Endothelial cell of umbilical vein (primary cell): ENCODE measurements at regions not wholly inside any gene's neighbourhood (a gene's known extent, or its start where the extent isn't known, plus 50 kb on each side); places are given as distances from the start of the nearest gene placed in this dataset.

Experiments used
- BruUV-seq: library from RNA; stranded (reverse); fragments of 400-500 nt; replicated peaks from 2 replicates; lab custom pipeline; 2021; lab: Mats Ljungman, UMichigan
- CTCF ChIA-PET: fragments of 300-600, 350-600 bp; sonication (Branson Sonifier 250); formaldehyde crosslinking; loops from one replicate; lab custom pipeline; 2021; ENCODE audit warnings: antibody characterized with exemption, inconsistent platforms; lab: Charles Lee
- POLR2A ChIA-PET: fragments of 300-600, 350-600 bp; sonication (Branson Sonifier 250); formaldehyde crosslinking; loops from one replicate; lab custom pipeline; 2021; ENCODE audit warnings: antibody characterized with exemption, inconsistent platforms; lab: Charles Lee
- DNase-seq: peaks from one replicate; pipeline ENCODE4 v3.0.0-alpha.2; 2011; ENCODE audit warnings: low read depth, low spot score
- FAIRE-seq: peaks from 2 replicates; lab custom pipeline; 2011; peaks lifted over from hg19 to GRCh38; lab: Jason Lieb, UNC
- H2AFZ ChIP-seq: 2 replicates; pipeline ENCODE4 v1.6.0; 2012; ENCODE audit warnings: low read depth, low read length, control low read depth, inconsistent platforms
- H3K27ac ChIP-seq: 2 replicates; pipeline ENCODE4 v1.5.1; 2011; ENCODE audit warnings: low read depth, mild to moderate bottlenecking, control low read depth, low read length, moderate library complexity; ENCODE audit not compliant: insufficient read depth
- H3K27me3 ChIP-seq, 2 experiments: 2 replicates each; pipeline versions ENCODE4 v1.6.0 to v1.6.1; 2011; ENCODE audit warnings: low read length in 2 of 2, mixed read lengths in 1 of 2; ENCODE audit not compliant: control insufficient read depth in 2 of 2, insufficient read depth in 2 of 2
- H3K36me3 ChIP-seq, 2 experiments: 2 replicates in 1 of 2; 3 replicates in 1 of 2; pipeline ENCODE4 v1.5.1; 2011; ENCODE audit warnings: low read length in 2 of 2, mild to moderate bottlenecking in 1 of 2, moderate library complexity in 1 of 2; ENCODE audit not compliant: control insufficient read depth in 2 of 2, insufficient read depth in 2 of 2; ENCODE audit errors: extremely low read depth in 1 of 2
- H3K4me1 ChIP-seq: 3 replicates; pipeline ENCODE4 v1.5.1; 2011; ENCODE audit warnings: mild to moderate bottlenecking, low read length; ENCODE audit not compliant: control insufficient read depth, insufficient read depth; ENCODE audit errors: extremely low read depth
- H3K4me2 ChIP-seq: 2 replicates; pipeline ENCODE4 v1.6.1; 2011; ENCODE audit warnings: low read length, control low read depth, mixed read lengths; ENCODE audit not compliant: insufficient read depth
- H3K4me3 ChIP-seq, 3 experiments: fragments of 200-600 bp in 1 of 3; sonication (generic), shearing (Covaris generic) in 1 of 3; replicated peaks in 1 of 3; 2 replicates each; pipeline ENCODE4 v1.5.1; 2011 to 2016; ENCODE audit warnings: control low read depth in 3 of 3, low read length in 3 of 3, mild to moderate bottlenecking in 2 of 3, inconsistent platforms in 1 of 3, low read depth in 1 of 3, moderate library complexity in 1 of 3; ENCODE audit not compliant: insufficient read depth in 1 of 3
- H3K79me2 ChIP-seq: 2 replicates; pipeline ENCODE4 v1.6.0; 2012; ENCODE audit warnings: low read length, inconsistent platforms; ENCODE audit not compliant: control insufficient read depth, insufficient read depth
- H3K9ac ChIP-seq: replicated peaks from 2 replicates; pipeline ENCODE3; 2011; ENCODE audit warnings: low read length, control low read depth; ENCODE audit not compliant: insufficient read depth; ENCODE audit errors: extremely low read depth
- H3K9me1 ChIP-seq: replicated peaks from 3 replicates; pipeline ENCODE4 v1.6.0; 2011; ENCODE audit warnings: mild to moderate bottlenecking, low read length; ENCODE audit not compliant: control insufficient read depth, insufficient read depth; ENCODE audit errors: extremely low read depth
- H3K9me3 ChIP-seq: replicated peaks from 2 replicates; pipeline ENCODE4 v1.5.1; 2012; ENCODE audit warnings: low read length, inconsistent platforms; ENCODE audit not compliant: control insufficient read depth, insufficient read depth
- H4K20me1 ChIP-seq: replicated peaks from 2 replicates; pipeline ENCODE3; 2011; ENCODE audit warnings: mild to moderate bottlenecking, low read length; ENCODE audit not compliant: control insufficient read depth, insufficient read depth; ENCODE audit errors: extremely low read depth
- EZH2 ChIP-seq: IDR thresholded peaks from 2 replicates; pipeline ENCODE4 v1.6.1; 2012; ENCODE audit warnings: borderline replicate concordance, low read depth, mild to moderate bottlenecking, moderate library complexity, low read length, inconsistent platforms; ENCODE audit not compliant: severe bottlenecking
- FOS ChIP-seq: IDR thresholded peaks from 2 replicates; pipeline ENCODE4 v1.6.1; 2011; ENCODE audit warnings: mild to moderate bottlenecking, low read length, moderate library complexity, borderline replicate concordance; ENCODE audit not compliant: insufficient read depth
- GATA2 ChIP-seq: IDR thresholded peaks from 2 replicates; pipeline ENCODE4 v1.7.0; 2011; ENCODE audit warnings: low read depth, mild to moderate bottlenecking, moderate library complexity, mixed read lengths, low read length; ENCODE audit not compliant: insufficient read length, insufficient read depth
- JUN ChIP-seq: IDR thresholded peaks from 2 replicates; pipeline ENCODE4 v1.6.1; 2011; ENCODE audit warnings: borderline replicate concordance, low read depth; ENCODE audit not compliant: insufficient read length, insufficient read depth
- MAX ChIP-seq: IDR thresholded peaks from 2 replicates; pipeline ENCODE4 v1.6.1; 2011; ENCODE audit not compliant: insufficient read depth, insufficient read length
- MYC ChIP-seq: IDR thresholded peaks from one replicate; pipeline ENCODE4 v1.6.1; 2011; ENCODE audit warnings: mild to moderate bottlenecking, low read depth, low read length
- POLR2AphosphoS5 ChIP-seq: IDR thresholded peaks from 2 replicates; pipeline ENCODE4 v1.6.1; 2012; ENCODE audit warnings: low read depth, mild to moderate bottlenecking, control low read depth, low read length, moderate library complexity; ENCODE audit not compliant: insufficient read depth
- dilution Hi-C: fragments of 300-500 bp; cut with MboI; formaldehyde crosslinking; loops from one replicate; pipeline ENCODE4 v1.15.0; 2019; ENCODE audit warnings: low sequenced_read_pairs; ENCODE audit not compliant: extremely low pct_ligation_motif_present
- intact Hi-C: fragments of 100-400 bp; cut with micrococcal nuclease; formaldehyde crosslinking; loops from one replicate; pipeline ENCODE4 v1.10.0; 2022
- TF ChIP-seq, protein P1 (sequence below), 2 donors: IDR thresholded peaks; 1 replicate in 1 of 2; 2 replicates in 1 of 2; pipeline ENCODE4 v1.5.1; 2011; ENCODE audit warnings: low read length in 2 of 2, mild to moderate bottlenecking in 2 of 2, moderate library complexity in 2 of 2, control low read depth in 1 of 2, inconsistent platforms in 1 of 2, low read depth in 1 of 2; ENCODE audit not compliant: insufficient read depth in 1 of 2; ENCODE audit errors: extremely low read depth in 1 of 2

- Histone ChIP-seq H3K9me1 (no peaks in the 10 kb centered on the region), H3K79me2 (no peaks in the 10 kb centered on the region), H4K20me1 (no peaks in the 10 kb centered on the region), H3K4me3 (no peak overlapping the region), H3K27ac (no peak overlapping the region), H3K9me3 (peaks cover 2% of the 10 kb centered on the region), H3K4me2 (no peak overlapping the region), H3K4me1 (no peaks in the 10 kb centered on the region), H3K27me3 (no peaks in the 10 kb centered on the region), H3K9ac (no peak overlapping the region), H3K36me3 (no peaks in the 10 kb centered on the region), H2AFZ (no peak overlapping the region)
- dilution Hi-C loops (no loop called here), intact Hi-C loops (no loop called here)
- POLR2A ChIA-PET, result no interaction called here
- TF ChIP-seq POLR2AphosphoS5, result no peak
- no peak for TF ChIP-seq JUN
- no peak for TF ChIP-seq MYC
- TF ChIP-seq, protein P1, sequence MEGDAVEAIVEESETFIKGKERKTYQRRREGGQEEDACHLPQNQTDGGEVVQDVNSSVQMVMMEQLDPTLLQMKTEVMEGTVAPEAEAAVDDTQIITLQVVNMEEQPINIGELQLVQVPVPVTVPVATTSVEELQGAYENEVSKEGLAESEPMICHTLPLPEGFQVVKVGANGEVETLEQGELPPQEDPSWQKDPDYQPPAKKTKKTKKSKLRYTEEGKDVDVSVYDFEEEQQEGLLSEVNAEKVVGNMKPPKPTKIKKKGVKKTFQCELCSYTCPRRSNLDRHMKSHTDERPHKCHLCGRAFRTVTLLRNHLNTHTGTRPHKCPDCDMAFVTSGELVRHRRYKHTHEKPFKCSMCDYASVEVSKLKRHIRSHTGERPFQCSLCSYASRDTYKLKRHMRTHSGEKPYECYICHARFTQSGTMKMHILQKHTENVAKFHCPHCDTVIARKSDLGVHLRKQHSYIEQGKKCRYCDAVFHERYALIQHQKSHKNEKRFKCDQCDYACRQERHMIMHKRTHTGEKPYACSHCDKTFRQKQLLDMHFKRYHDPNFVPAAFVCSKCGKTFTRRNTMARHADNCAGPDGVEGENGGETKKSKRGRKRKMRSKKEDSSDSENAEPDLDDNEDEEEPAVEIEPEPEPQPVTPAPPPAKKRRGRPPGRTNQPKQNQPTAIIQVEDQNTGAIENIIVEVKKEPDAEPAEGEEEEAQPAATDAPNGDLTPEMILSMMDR (IDR thresholded peaks at IDR 0.05; ENCODE audit: extremely low read depth in 1 of 2, insufficient read depth in 1 of 2, low read depth in 1 of 2, low read length in 2 of 2), result no peak
- no peak for TF ChIP-seq GATA2
- TF ChIP-seq MAX, result no peak
- no peak for DNase-seq
- CTCF ChIA-PET, result no interaction called here
- BruUV-seq, result no TSS peak
- FAIRE-seq, result no peak
These were observed 620.6 kb upstream of the ID2 start for GRCh38 chr2:8061219-8061618.

- Histone ChIP-seq H3K27ac (no peak overlapping the region), H3K36me3 (no peaks in the 10 kb centered on the region), H3K4me2 (no peak overlapping the region), H3K27me3 (no peaks in the 10 kb centered on the region), H2AFZ (no peak overlapping the region), H3K9me3 (no peaks in the 10 kb centered on the region), H4K20me1 (no peaks in the 10 kb centered on the region), H3K9ac (no peak overlapping the region), H3K9me1 (no peaks in the 10 kb centered on the region), H3K4me3 (no peak overlapping the region), H3K79me2 (no peaks in the 10 kb centered on the region), H3K4me1 (no peaks in the 10 kb centered on the region)
- FAIRE-seq (no peak), DNase-seq (no peak)
- no TSS peak for BruUV-seq
- dilution Hi-C loops (no loop called here), intact Hi-C loops (no loop called here)
- ChIA-PET CTCF (no interaction called here), POLR2A (no interaction called here)
- TF ChIP-seq MYC (no peak), EZH2 (no peak), JUN (no peak), FOS (no peak)
- TF ChIP-seq, protein P1 (IDR thresholded peaks at IDR 0.05; ENCODE audit: extremely low read depth in 1 of 2, insufficient read depth in 1 of 2, low read depth in 1 of 2, low read length in 2 of 2), result no peak
These were observed 617.3 kb upstream of the ID2 start for GRCh38 chr2:8064603-8065002.
